H9 (cell line): ENCODE measurements at regions not wholly inside any gene's neighbourhood (a gene's known extent, or its start where the extent isn't known, plus 50 kb on each side); places are given as distances from the start of the nearest gene placed in this dataset.
A peak's percentile ranks its signal among the peaks of the same experiment; 100 is the strongest.

ENCODE experiments used
- DNase-seq: peaks from one replicate; pipeline ENCODE4 v3.0.0-alpha.2; 2017
- H2AFZ ChIP-seq: one replicate; pipeline ENCODE4 v1.6.1; 2013; ENCODE audit warnings: mild to moderate bottlenecking, low read length, control low read depth, moderate library complexity
- H2AK5ac ChIP-seq: 2 replicates; pipeline ENCODE4 v1.6.1; 2013; ENCODE audit warnings: low read length, control low read depth, mixed read lengths; ENCODE audit not compliant: insufficient read length
- H2BK120ac ChIP-seq: one replicate; pipeline ENCODE4 v1.6.1; 2013; ENCODE audit warnings: low read depth, mild to moderate bottlenecking, low read length, control low read depth, inconsistent platforms; ENCODE audit not compliant: poor library complexity, severe bottlenecking
- H2BK12ac ChIP-seq: 2 replicates; pipeline ENCODE4 v1.6.1; 2013; ENCODE audit warnings: low read length, control low read depth, mixed read lengths, low read depth; ENCODE audit not compliant: insufficient read length
- H2BK15ac ChIP-seq: 2 replicates; pipeline ENCODE4 v1.6.1; 2013; ENCODE audit warnings: low read depth, low read length, control low read depth
- H2BK20ac ChIP-seq: one replicate; pipeline ENCODE4 v1.6.1; 2013; ENCODE audit warnings: low read depth, mild to moderate bottlenecking, low read length, control low read depth, inconsistent platforms; ENCODE audit not compliant: poor library complexity, severe bottlenecking
- H2BK5ac ChIP-seq: 2 replicates; pipeline ENCODE4 v1.6.1; 2013; ENCODE audit warnings: low read length, control low read depth, mixed read lengths; ENCODE audit not compliant: insufficient read length
- H3K14ac ChIP-seq: 2 replicates; pipeline ENCODE4 v1.6.1; 2013; ENCODE audit warnings: low read length, control low read depth; ENCODE audit not compliant: insufficient read depth
- H3K18ac ChIP-seq: 2 replicates; pipeline ENCODE4 v1.6.1; 2013; ENCODE audit warnings: low read depth, mild to moderate bottlenecking, mixed read lengths, low read length, control low read depth; ENCODE audit not compliant: insufficient read length
- H3K23ac ChIP-seq: 2 replicates; pipeline ENCODE4 v1.6.1; 2013; ENCODE audit warnings: low read length, control low read depth, mixed read lengths, low read depth; ENCODE audit not compliant: insufficient read length
- H3K23me2 ChIP-seq: 2 replicates; pipeline ENCODE4 v1.6.1; 2013; ENCODE audit warnings: low read depth, mild to moderate bottlenecking, mixed read lengths, low read length, control low read depth; ENCODE audit not compliant: insufficient read length, poor library complexity, severe bottlenecking
- H3K27ac ChIP-seq: 2 replicates; pipeline ENCODE4 v1.5.1; 2013; ENCODE audit warnings: low read length, control low read depth, mixed read lengths, low read depth; ENCODE audit not compliant: insufficient read length
- H3K27me3 ChIP-seq: 2 replicates; pipeline ENCODE4 v1.6.1; 2013; ENCODE audit warnings: low read length, control low read depth, inconsistent platforms; ENCODE audit not compliant: insufficient read depth
- H3K4ac ChIP-seq: 2 replicates; pipeline ENCODE4 v1.6.1; 2013; ENCODE audit warnings: low read depth, mild to moderate bottlenecking, control low read depth, inconsistent platforms, low read length, moderate library complexity
- H3K4me1 ChIP-seq: 2 replicates; pipeline ENCODE4 v1.6.1; 2013; ENCODE audit warnings: low read length, control low read depth, inconsistent platforms; ENCODE audit not compliant: insufficient read depth
- H3K4me2 ChIP-seq: 2 replicates; pipeline ENCODE4 v1.6.1; 2013; ENCODE audit warnings: low read length, control low read depth, mixed read lengths; ENCODE audit not compliant: insufficient read length, insufficient read depth
- H3K56ac ChIP-seq: 2 replicates; pipeline ENCODE4 v1.6.1; 2013; ENCODE audit warnings: low read depth, mild to moderate bottlenecking, mixed read lengths, low read length, control low read depth; ENCODE audit not compliant: insufficient read length
- H3K79me1 ChIP-seq: 2 replicates; pipeline ENCODE4 v1.6.1; 2013; ENCODE audit warnings: low read depth, mild to moderate bottlenecking, moderate library complexity, low read length, control low read depth, inconsistent platforms; ENCODE audit not compliant: insufficient read depth, poor library complexity, severe bottlenecking
- H3K79me2 ChIP-seq: 2 replicates; pipeline ENCODE4 v1.6.1; 2013; ENCODE audit warnings: low read length, control low read depth, inconsistent platforms; ENCODE audit not compliant: insufficient read depth
- H3K9ac ChIP-seq: 2 replicates; pipeline ENCODE4 v1.6.1; 2013; ENCODE audit warnings: low read length, control low read depth, mixed read lengths; ENCODE audit not compliant: insufficient read length; ENCODE audit errors: extremely low read depth
- H3K9me3 ChIP-seq: one replicate; pipeline ENCODE4 v1.6.1; 2013; ENCODE audit warnings: low read depth, low read length, inconsistent platforms; ENCODE audit not compliant: control insufficient read depth
- H3T11ph ChIP-seq: one replicate; pipeline ENCODE4 v1.6.1; 2013; ENCODE audit warnings: mild to moderate bottlenecking, low read length, control low read depth, inconsistent platforms
- H4K20me1 ChIP-seq: one replicate; pipeline ENCODE4 v1.6.1; 2013; ENCODE audit not compliant: control insufficient read depth, insufficient read length, insufficient read depth
- H4K5ac ChIP-seq: 2 replicates; pipeline ENCODE4 v1.6.1; 2013; ENCODE audit warnings: low read depth, mild to moderate bottlenecking, mixed read lengths, low read length, control low read depth; ENCODE audit not compliant: insufficient read length
- H4K8ac ChIP-seq: replicated peaks from 2 replicates; pipeline ENCODE4 v1.6.1; 2013; ENCODE audit warnings: low read length, control low read depth, mixed read lengths, low read depth; ENCODE audit not compliant: insufficient read length
- H4K91ac ChIP-seq: 2 replicates; pipeline ENCODE4 v1.6.1; 2013; ENCODE audit warnings: low read depth, mild to moderate bottlenecking, moderate library complexity, mixed read lengths, low read length, control low read depth; ENCODE audit not compliant: insufficient read length
- H3K27ac Mint-ChIP-seq, 3 experiments: 2 replicates in 2 of 3; 3 replicates in 1 of 3; pipeline ENCODE4 v1.8.0; 2020 to 2021; ENCODE audit warnings: mixed read lengths in 3 of 3, mild to moderate bottlenecking in 1 of 3, moderate library complexity in 1 of 3
- H3K27me3 Mint-ChIP-seq: 2 replicates; pipeline ENCODE4 v1.8.0; 2021; ENCODE audit warnings: low read depth, mild to moderate bottlenecking, moderate library complexity, mixed read lengths
- H3K36me3 Mint-ChIP-seq, 3 experiments: 2 replicates in 2 of 3; 3 replicates in 1 of 3; pipeline ENCODE4 v1.8.0; 2020 to 2021; ENCODE audit warnings: low read depth in 3 of 3, mixed read lengths in 3 of 3; ENCODE audit not compliant: insufficient read depth in 1 of 3
- H3K4me1 Mint-ChIP-seq, 2 experiments: 2 replicates each; pipeline ENCODE4 v1.8.0; 2020; ENCODE audit warnings: mixed read lengths in 2 of 2
- H3K4me3 Mint-ChIP-seq, 2 experiments: 2 replicates in 1 of 2; 3 replicates in 1 of 2; pipeline ENCODE4 v1.8.0; 2020 to 2021; ENCODE audit warnings: mild to moderate bottlenecking in 2 of 2, mixed read lengths in 2 of 2, moderate library complexity in 1 of 2
- H3K9me3 Mint-ChIP-seq, 2 experiments: 2 replicates in 1 of 2; 3 replicates in 1 of 2; pipeline ENCODE4 v1.8.0; 2020; ENCODE audit warnings: mild to moderate bottlenecking in 2 of 2, mixed read lengths in 2 of 2, moderate library complexity in 1 of 2
- WGBS: extraction: QIAGEN DNeasy Blood & Tissue Kit; methylation state at CpG from one replicate; pipeline ENCODE4 v1.1.7; 2013; ENCODE audit warnings: missing lambda C conversion rate, low lambda C conversion rate, mixed read lengths; ENCODE audit not compliant: insufficient read length; ENCODE audit errors: extremely low coverage; 5-methylcytosine and 5-hydroxymethylcytosine counted together
- TF ChIP-seq, protein P1 (sequence below): fragments of 200-600 bp; sonication (generic); conservative IDR thresholded peaks from 3 replicates; pipeline ENCODE4 v1.8.0; 2021; ENCODE audit warnings: antibody characterized with exemption, mild to moderate bottlenecking

DNA sequence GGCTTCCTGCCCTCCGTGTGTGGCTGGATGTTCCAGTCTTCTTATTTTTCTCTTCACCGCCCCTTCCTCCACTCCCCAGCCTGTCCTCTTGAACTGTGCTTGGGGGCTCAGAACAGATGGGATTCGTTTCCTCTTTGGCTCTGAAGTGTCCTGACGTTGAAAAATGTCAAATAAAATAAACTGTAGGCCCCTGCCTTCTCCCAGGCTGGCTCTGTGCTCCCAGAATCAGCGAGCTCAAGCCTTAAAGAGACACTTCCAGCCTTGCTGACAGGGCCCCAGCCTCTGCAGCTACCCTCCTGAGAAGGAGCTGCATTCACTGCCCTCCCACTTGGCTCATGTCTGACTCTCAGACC is 104.2 kb upstream of the IPO9 start:
- Histone ChIP-seq H2BK120ac (no peak overlapping the region), H3K79me1 (no peaks in the 10 kb centered on the region), H4K5ac (no peak overlapping the region), H3K18ac (no peak overlapping the region), H3K4me1 (no peaks in the 10 kb centered on the region), H3K9me3 (no peaks in the 10 kb centered on the region), H3K9ac (no peak overlapping the region), H2BK12ac (no peak overlapping the region), H4K8ac (no peak overlapping the region), H4K20me1 (peaks cover 3% of the 10 kb centered on the region), H3K23ac (no peak overlapping the region), H3K27me3 (no peaks in the 10 kb centered on the region), H3K27ac (no peak overlapping the region), H3T11ph (no peak overlapping the region), H3K79me2 (no peaks in the 10 kb centered on the region), H2AK5ac (no peak overlapping the region), H2BK20ac (no peak overlapping the region), H2AFZ (no peak overlapping the region), H2BK15ac (no peak overlapping the region), H4K91ac (no peak overlapping the region), H3K23me2 (no peaks in the 10 kb centered on the region), H3K4ac (no peak overlapping the region), H3K14ac (no peak overlapping the region; the same call in 1 of the 2 replicates), H3K4me2 (no peak overlapping the region), H2BK5ac (no peak overlapping the region), H3K56ac (no peak overlapping the region)
- Mint-ChIP-seq H3K4me1 (peaks cover 32 to 44% of the 10 kb centered on the region in 2 experiments), H3K36me3 (no peaks in the 10 kb centered on the region; a peak in 1 of 7 replicates), H3K27me3 (peaks cover 3% of the 10 kb centered on the region; the same call in 1 of the 2 replicates), H3K4me3 (no peak overlapping the region), H3K27ac (peak overlapping the region in 1 of 3 experiments; percentile 19; a peak in 1 of 7 replicates), H3K9me3 (no peaks in the 10 kb centered on the region)
- TF ChIP-seq, protein P1, sequence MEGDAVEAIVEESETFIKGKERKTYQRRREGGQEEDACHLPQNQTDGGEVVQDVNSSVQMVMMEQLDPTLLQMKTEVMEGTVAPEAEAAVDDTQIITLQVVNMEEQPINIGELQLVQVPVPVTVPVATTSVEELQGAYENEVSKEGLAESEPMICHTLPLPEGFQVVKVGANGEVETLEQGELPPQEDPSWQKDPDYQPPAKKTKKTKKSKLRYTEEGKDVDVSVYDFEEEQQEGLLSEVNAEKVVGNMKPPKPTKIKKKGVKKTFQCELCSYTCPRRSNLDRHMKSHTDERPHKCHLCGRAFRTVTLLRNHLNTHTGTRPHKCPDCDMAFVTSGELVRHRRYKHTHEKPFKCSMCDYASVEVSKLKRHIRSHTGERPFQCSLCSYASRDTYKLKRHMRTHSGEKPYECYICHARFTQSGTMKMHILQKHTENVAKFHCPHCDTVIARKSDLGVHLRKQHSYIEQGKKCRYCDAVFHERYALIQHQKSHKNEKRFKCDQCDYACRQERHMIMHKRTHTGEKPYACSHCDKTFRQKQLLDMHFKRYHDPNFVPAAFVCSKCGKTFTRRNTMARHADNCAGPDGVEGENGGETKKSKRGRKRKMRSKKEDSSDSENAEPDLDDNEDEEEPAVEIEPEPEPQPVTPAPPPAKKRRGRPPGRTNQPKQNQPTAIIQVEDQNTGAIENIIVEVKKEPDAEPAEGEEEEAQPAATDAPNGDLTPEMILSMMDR, result no peak
- no CpG with 5 or more reads among the region's 5 CpGs for WGBS
- DNase-seq, result no peak
